IMR-90 (cell line): ENCODE measurements at regions not wholly inside any gene's neighbourhood (a gene's known extent, or its start where the extent isn't known, plus 50 kb on each side); places are given as distances from the start of the nearest gene placed in this dataset.

ENCODE experiments used
- ATAC-seq: fragments of 200-7000 bp; cut with Tn5 transposase; 2 replicates; pipeline ENCODE4 v1.9.1; 2020; ENCODE audit warnings: low read depth, mild to moderate bottlenecking, moderate library complexity
- BruUV-seq: library from RNA; stranded (reverse); fragments of 400-500 nt; replicated peaks from 2 replicates; lab custom pipeline; 2021; lab: Mats Ljungman, UMichigan
- CTCF ChIA-PET: fragments of 300-600 bp; formaldehyde crosslinking; extraction: SDS; loops from one replicate; lab custom pipeline; 2021; ENCODE audit warnings: antibody characterized with exemption; lab: Yijun Ruan, JAX
- POLR2A ChIA-PET: fragments of 300-600 bp; sonication (Branson Sonifier 250); formaldehyde crosslinking; loops from one replicate; lab custom pipeline; 2022; ENCODE audit warnings: antibody characterized with exemption; ENCODE audit not compliant: unreplicated experiment; lab: Charles Lee
- DNase-seq: peaks from one replicate; pipeline ENCODE4 v3.0.0; 2013
- H2AFZ ChIP-seq: replicated peaks from 2 replicates; pipeline ENCODE3; 2013; ENCODE audit warnings: low read length, mild to moderate bottlenecking; ENCODE audit not compliant: poor library complexity
- H2AK5ac ChIP-seq: 2 replicates; pipeline ENCODE4 v1.6.1; 2013; ENCODE audit warnings: low read depth, low read length, inconsistent platforms
- H2AK9ac ChIP-seq: replicated peaks from 2 replicates; pipeline ENCODE3; 2013; ENCODE audit warnings: mild to moderate bottlenecking, low read depth, low read length, moderate library complexity; ENCODE audit not compliant: poor library complexity
- H2BK120ac ChIP-seq: 2 replicates; pipeline ENCODE4 v1.6.1; 2013; ENCODE audit warnings: low read depth, low read length, inconsistent platforms
- H2BK15ac ChIP-seq: 3 replicates; pipeline ENCODE4 v1.6.1; 2013; ENCODE audit warnings: low read depth, low read length, inconsistent platforms
- H2BK20ac ChIP-seq: 2 replicates; pipeline ENCODE4 v1.6.1; 2013; ENCODE audit warnings: low read depth, mild to moderate bottlenecking, inconsistent platforms, low read length, moderate library complexity
- H2BK5ac ChIP-seq: 2 replicates; pipeline ENCODE4 v1.6.1; 2013; ENCODE audit warnings: mild to moderate bottlenecking, low read depth, low read length, inconsistent platforms; ENCODE audit not compliant: poor library complexity, severe bottlenecking
- H3K14ac ChIP-seq: replicated peaks from 2 replicates; pipeline ENCODE4 v1.6.1; 2013; ENCODE audit warnings: low read depth, low read length, inconsistent platforms
- H3K18ac ChIP-seq: 2 replicates; pipeline ENCODE4 v1.6.1; 2013; ENCODE audit warnings: low read depth, low read length, control low read depth
- H3K23ac ChIP-seq: 2 replicates; pipeline ENCODE4 v1.6.1; 2013; ENCODE audit warnings: low read depth, low read length, inconsistent platforms
- H3K27ac ChIP-seq: 2 replicates; pipeline ENCODE4 v1.5.1; 2013; ENCODE audit warnings: mild to moderate bottlenecking, control low read depth, low read length; ENCODE audit not compliant: insufficient read depth
- H3K27me3 ChIP-seq: 2 replicates; pipeline ENCODE4 v1.6.1; 2013; ENCODE audit warnings: low read length; ENCODE audit not compliant: control insufficient read depth, insufficient read depth
- H3K36me3 ChIP-seq: 2 replicates; pipeline ENCODE4 v1.6.1; 2013; ENCODE audit warnings: low read length, mixed read lengths; ENCODE audit not compliant: control insufficient read depth, insufficient read depth
- H3K4ac ChIP-seq: 2 replicates; pipeline ENCODE4 v1.6.1; 2013; ENCODE audit warnings: low read depth, low read length, inconsistent platforms
- H3K4me1 ChIP-seq: 2 replicates; pipeline ENCODE4 v1.6.1; 2013; ENCODE audit warnings: low read length, mixed read lengths; ENCODE audit not compliant: control insufficient read depth, insufficient read depth
- H3K4me2 ChIP-seq: 2 replicates; pipeline ENCODE4 v1.6.1; 2013; ENCODE audit warnings: low read depth, mild to moderate bottlenecking, control low read depth, low read length, moderate library complexity
- H3K4me3 ChIP-seq: 2 replicates; pipeline ENCODE4 v1.5.1; 2013; ENCODE audit warnings: low read depth, mild to moderate bottlenecking, control low read depth, low read length, moderate library complexity; ENCODE audit not compliant: insufficient read depth
- H3K56ac ChIP-seq: 2 replicates; pipeline ENCODE4 v1.6.1; 2013; ENCODE audit warnings: low read length, inconsistent platforms; ENCODE audit not compliant: insufficient read depth; ENCODE audit errors: extremely low read depth
- H3K79me1 ChIP-seq, 2 experiments: 2 replicates each; pipeline ENCODE4 v1.6.1; 2013; ENCODE audit warnings: low read length in 2 of 2, inconsistent platforms in 1 of 2, low read depth in 1 of 2
- H3K9ac ChIP-seq: 2 replicates; pipeline ENCODE4 v1.6.1; 2013; ENCODE audit warnings: low read depth, low read length, control low read depth
- H3K9me1 ChIP-seq: 2 replicates; pipeline ENCODE4 v1.6.1; 2013; ENCODE audit warnings: low read length, inconsistent platforms; ENCODE audit not compliant: insufficient read depth
- H3K9me3 ChIP-seq: 2 replicates; pipeline ENCODE4 v1.6.1; 2013; ENCODE audit warnings: low read length; ENCODE audit not compliant: control insufficient read depth, insufficient read depth
- H4K20me1 ChIP-seq: 2 replicates; pipeline ENCODE4 v1.6.1; 2013; ENCODE audit warnings: low read length, inconsistent platforms; ENCODE audit not compliant: insufficient read depth
- H4K5ac ChIP-seq: 2 replicates; pipeline ENCODE4 v1.6.1; 2013; ENCODE audit warnings: mild to moderate bottlenecking, low read depth, low read length, control low read depth
- H4K8ac ChIP-seq, 2 experiments: 2 replicates each; pipeline ENCODE4 v1.6.1; 2013; ENCODE audit warnings: low read depth in 2 of 2, low read length in 2 of 2, control low read depth in 1 of 2, inconsistent platforms in 1 of 2
- H4K91ac ChIP-seq: 2 replicates; pipeline ENCODE4 v1.6.1; 2013; ENCODE audit warnings: low read depth, low read length, inconsistent platforms; ENCODE audit not compliant: insufficient read depth
- MAFK ChIP-seq: IDR thresholded peaks from 2 replicates; pipeline ENCODE4 v1.6.1; 2012; ENCODE audit warnings: low read depth, low read length, improper control_type of control experiment
- RCOR1 ChIP-seq: IDR thresholded peaks from 2 replicates; pipeline ENCODE4 v1.6.1; 2012; ENCODE audit warnings: mild to moderate bottlenecking, low read length, improper control_type of control experiment; ENCODE audit not compliant: insufficient replicate concordance
- WGBS, 2 experiments: methylation state at CpG; one replicate each; pipeline versions ENCODE4 v1.1.5 to v1.1.7; 2013; ENCODE audit warnings: missing lambda C conversion rate in 2 of 2; ENCODE audit not compliant: insufficient read length in 1 of 2; ENCODE audit errors: extremely low coverage in 2 of 2; 5-methylcytosine and 5-hydroxymethylcytosine counted together
- dilution Hi-C: fragments of 300-500 bp; cut with HindIII; formaldehyde crosslinking; loops from one replicate; pipeline ENCODE4 v1.14.3; 2018; ENCODE audit warnings: low sequenced_read_pairs; ENCODE audit not compliant: unreplicated experiment
- in situ Hi-C: fragments of 300-500 bp; cut with MboI; formaldehyde crosslinking; loops from 3 replicates; pipeline ENCODE4 v1.14.3; 2019; ENCODE audit warnings: low sequenced_read_pairs, inconsistent platforms, mixed read lengths
- intact Hi-C: fragments of 100-400 bp; cut with micrococcal nuclease; formaldehyde crosslinking; loops from 2 replicates; pipeline ENCODE4 v1.10.0; 2022

- H3K4me1 ChIP-seq = no peaks in the 10 kb centered on the region
- no peak for ATAC-seq
- no peak overlapping the region for H2AK5ac ChIP-seq
- H3K9me3 ChIP-seq = no peaks in the 10 kb centered on the region
- H3K9me1 ChIP-seq = no peaks in the 10 kb centered on the region
- in situ Hi-C loops (no loop called here), dilution Hi-C loops (no loop called here), intact Hi-C loops (no loop called here)
- no peaks in the 10 kb centered on the region for H3K79me1 ChIP-seq
- H4K91ac ChIP-seq = no peak overlapping the region
- H3K14ac ChIP-seq = no peak overlapping the region
- H2BK20ac ChIP-seq = no peak overlapping the region
- H4K5ac ChIP-seq = no peak overlapping the region
- H3K4me3 ChIP-seq = no peak overlapping the region
- H3K23ac ChIP-seq = no peak overlapping the region
- no peak for DNase-seq
- no peak overlapping the region for H2BK120ac ChIP-seq
- no peaks in the 10 kb centered on the region for H3K27me3 ChIP-seq
- CTCF ChIA-PET = interaction anchor here (0.6 kb wide), 1 partner anchor 1635 kb away, joined by 3 read pairs; no protein-coding TSS in a partner anchor
- no CpG with 5 or more reads among the region's 4 CpGs for WGBS, 2 experiments
- no peak overlapping the region for H3K4me2 ChIP-seq
- POLR2A ChIA-PET = no interaction called here
- no peak overlapping the region for H2BK5ac ChIP-seq
- no peak overlapping the region for H2BK15ac ChIP-seq
- H3K9ac ChIP-seq = no peak overlapping the region
- no peak overlapping the region for H2AK9ac ChIP-seq
- TF ChIP-seq RCOR1 = no peak
- peak; percentile 61; the same call in 1 of the 2 replicates for TF ChIP-seq MAFK
- H3K18ac ChIP-seq = no peak overlapping the region
- no peak overlapping the region for H3K4ac ChIP-seq
- no peaks in the 10 kb centered on the region for H4K20me1 ChIP-seq
- no peaks in the 10 kb centered on the region for H3K36me3 ChIP-seq
- no peak overlapping the region for H3K27ac ChIP-seq
- H2AFZ ChIP-seq = no peak overlapping the region
- no TSS peak for BruUV-seq
- H4K8ac ChIP-seq = no peak overlapping the region
- H3K56ac ChIP-seq = no peak overlapping the region
Measured at GRCh38 chr14:83140756-83141155, 1607.1 kb upstream of the SEL1L start.
